MCF 10A (cell line): ENCODE measurements at regions not wholly inside any gene's neighbourhood (a gene's known extent, or its start where the extent isn't known, plus 50 kb on each side); places are given as distances from the start of the nearest gene placed in this dataset.

ENCODE experiments used
- BruUV-seq: library from RNA; stranded (reverse); fragments of 400-500 nt; replicated peaks from 2 replicates; lab custom pipeline; 2021; lab: Mats Ljungman, UMichigan
- CTCF ChIA-PET: fragments of 300-600 bp; sonication (Branson Sonifier 250); formaldehyde crosslinking; extraction: SDS; loops from one replicate; lab custom pipeline; 2021; ENCODE audit warnings: antibody characterized with exemption, inconsistent platforms; lab: Yijun Ruan, JAX
- POLR2A ChIA-PET: fragments of 300-600, 350-650 bp; sonication (Branson Sonifier 250); formaldehyde crosslinking; extraction: SDS; loops from one replicate; lab custom pipeline; 2020; ENCODE audit warnings: antibody characterized with exemption, inconsistent platforms; lab: Yijun Ruan, JAX
- DNase-seq: peaks from one replicate; pipeline ENCODE4 v3.0.0-alpha.2; 2018; ENCODE audit not compliant: unreplicated experiment
- H3K27ac Mint-ChIP-seq: one replicate; pipeline ENCODE4 v1.8.0; 2022; ENCODE audit warnings: mild to moderate bottlenecking, low read depth, mixed read lengths; ENCODE audit not compliant: unreplicated experiment
- H3K27me3 Mint-ChIP-seq: one replicate; pipeline ENCODE4 v1.8.0; 2022; ENCODE audit warnings: mixed read lengths; ENCODE audit not compliant: insufficient read depth, unreplicated experiment
- H3K36me3 Mint-ChIP-seq: one replicate; pipeline ENCODE4 v1.8.0; 2022; ENCODE audit warnings: mild to moderate bottlenecking, moderate library complexity, mixed read lengths; ENCODE audit not compliant: insufficient read depth, unreplicated experiment
- H3K4me1 Mint-ChIP-seq: one replicate; pipeline ENCODE4 v1.8.0; 2022; ENCODE audit warnings: mixed read lengths; ENCODE audit not compliant: insufficient read depth, unreplicated experiment
- H3K4me3 Mint-ChIP-seq: one replicate; pipeline ENCODE4 v1.8.0; 2022; ENCODE audit warnings: mild to moderate bottlenecking, moderate library complexity, mixed read lengths; ENCODE audit not compliant: unreplicated experiment
- H3K9me3 Mint-ChIP-seq: one replicate; pipeline ENCODE4 v1.8.0; 2022; ENCODE audit warnings: mixed read lengths; ENCODE audit not compliant: unreplicated experiment
- CTCF ChIP-seq: fragments of 200-600 bp; IDR thresholded peaks from one replicate; pipeline ENCODE4 v1.8.0; 2022; ENCODE audit warnings: antibody characterized with exemption, mild to moderate bottlenecking; ENCODE audit not compliant: unreplicated experiment
- intact Hi-C: fragments of 100-400 bp; cut with micrococcal nuclease; formaldehyde crosslinking; loops from 2 replicates; pipeline ENCODE4 v1.14.1; 2022

DNA sequence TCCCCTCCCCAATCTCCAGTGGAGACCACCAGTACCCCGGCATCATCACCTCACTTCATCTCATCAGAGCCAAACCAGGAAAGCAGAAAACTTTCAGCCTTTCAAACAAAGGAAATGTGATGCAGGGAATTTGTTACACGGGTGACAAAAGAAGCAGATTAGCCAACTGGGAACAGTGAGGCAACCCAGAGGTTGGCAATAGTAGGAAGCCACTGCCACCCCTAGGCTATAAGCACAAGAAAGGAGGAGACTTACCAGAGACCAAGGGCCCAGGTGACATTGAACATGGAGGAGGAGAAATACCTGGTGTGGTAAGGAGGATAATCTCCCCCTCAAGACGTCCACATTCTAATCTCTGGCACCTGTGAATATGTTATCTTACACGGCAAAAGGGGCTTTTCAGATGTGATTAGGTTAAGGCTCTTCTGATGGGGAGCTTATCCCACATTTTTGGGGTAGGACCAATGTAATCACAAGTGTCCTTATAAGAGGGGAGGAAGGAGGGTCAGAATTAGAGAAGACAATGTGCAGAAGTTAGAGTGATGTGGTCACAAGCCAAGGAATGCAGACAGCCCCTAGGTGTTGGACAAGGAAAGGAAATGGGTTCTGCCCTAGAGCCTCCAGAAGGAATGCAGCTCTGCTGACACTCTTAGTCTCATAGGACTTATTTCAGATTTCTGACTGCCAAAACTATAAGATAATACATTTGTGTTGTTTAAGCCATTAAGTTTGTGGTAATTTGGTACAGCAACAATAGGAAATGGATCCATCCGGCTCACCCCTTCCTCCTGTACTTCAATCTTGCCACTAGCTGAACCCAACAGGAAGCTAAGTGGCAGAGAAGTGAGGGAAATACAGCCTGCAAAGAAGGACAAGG lies 83.6 kb upstream of the VAV3 start:
- TF ChIP-seq CTCF: no peak
- CTCF ChIA-PET: interaction anchor here (1.4 kb wide), 1 partner anchor 10 kb away, joined by 5 read pairs; no protein-coding TSS in a partner anchor
- POLR2A ChIA-PET: interaction anchor here (0.6 kb wide), 1 partner anchor 458 kb away, joined by 3 read pairs; no protein-coding TSS in a partner anchor
- BruUV-seq: no TSS peak
- H3K4me3 Mint-ChIP-seq: no peak overlapping the region
- H3K27ac Mint-ChIP-seq: no peak overlapping the region
- DNase-seq: no peak
- peaks cover 30% of the 10 kb centered on the region for H3K4me1 Mint-ChIP-seq
- no peaks in the 10 kb centered on the region for H3K27me3 Mint-ChIP-seq
- no peaks in the 10 kb centered on the region for H3K36me3 Mint-ChIP-seq
- no peaks in the 10 kb centered on the region for H3K9me3 Mint-ChIP-seq
- intact Hi-C loops: no loop called here

GRCh38 chr1:108047085-108047484 lies 82.1 kb upstream of the VAV3 start:
- TF ChIP-seq CTCF: no peak
- no peaks in the 10 kb centered on the region for H3K27me3 Mint-ChIP-seq

DNA sequence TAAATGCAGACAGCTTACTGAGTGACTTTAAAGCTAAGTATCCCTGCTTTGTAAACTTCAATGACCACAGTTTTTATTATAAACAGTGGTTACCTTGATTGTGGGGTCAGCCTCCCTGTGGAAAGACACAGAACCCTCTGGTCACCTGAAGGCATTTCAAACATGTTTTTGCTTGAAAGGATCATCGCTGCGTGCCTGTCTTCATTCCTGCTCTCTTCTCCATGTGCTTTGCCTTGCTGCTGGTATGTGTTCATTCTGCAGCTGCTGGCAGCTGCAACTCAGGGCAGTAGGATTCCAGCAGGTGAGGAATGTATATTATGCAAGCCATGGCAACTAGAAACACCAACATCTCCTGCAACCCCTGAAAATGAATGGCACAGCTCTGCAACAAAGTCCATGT lies 81.0 kb upstream of the VAV3 start:
- Mint-ChIP-seq H3K4me1 (peaks cover 40% of the 10 kb centered on the region), H3K4me3 (no peak overlapping the region), H3K27ac (peak overlapping the region; percentile 14), H3K27me3 (no peaks in the 10 kb centered on the region), H3K36me3 (no peaks in the 10 kb centered on the region), H3K9me3 (no peaks in the 10 kb centered on the region)
- peak; percentile 12 for DNase-seq
- no TSS peak for BruUV-seq
- intact Hi-C loops: no loop called here
- TF ChIP-seq CTCF: no peak
- POLR2A ChIA-PET: interaction anchor here (0.8 to 1.4 kb wide), 9 partner anchors 8 to 110 kb away, joined by 3 to 9 read pairs (median 3); no protein-coding TSS in a partner anchor
- CTCF ChIA-PET: interaction anchor here (0.6 to 1.9 kb wide), 2 partner anchors 36 to 97 kb away, joined by 3 to 5 read pairs; no protein-coding TSS in a partner anchor

More at GRCh38 chr1:108047085-108047484, 82.1 kb upstream of the VAV3 start:
- Mint-ChIP-seq H3K9me3 (no peaks in the 10 kb centered on the region), H3K27ac (no peak overlapping the region), H3K4me3 (no peak overlapping the region), H3K4me1 (peaks cover 30% of the 10 kb centered on the region), H3K36me3 (no peaks in the 10 kb centered on the region)
- POLR2A ChIA-PET: interaction anchor here (1.2 to 1.4 kb wide), 2 partner anchors 9 to 10 kb away, joined by 3 to 9 read pairs; no protein-coding TSS in a partner anchor
- BruUV-seq: no TSS peak
- CTCF ChIA-PET: interaction anchor here (0.6 to 0.7 kb wide), 3 partner anchors 66 to 88 kb away, joined by 3 to 4 read pairs (median 3); no protein-coding TSS in a partner anchor
- DNase-seq: no peak
- intact Hi-C loops: no loop called here

DNA sequence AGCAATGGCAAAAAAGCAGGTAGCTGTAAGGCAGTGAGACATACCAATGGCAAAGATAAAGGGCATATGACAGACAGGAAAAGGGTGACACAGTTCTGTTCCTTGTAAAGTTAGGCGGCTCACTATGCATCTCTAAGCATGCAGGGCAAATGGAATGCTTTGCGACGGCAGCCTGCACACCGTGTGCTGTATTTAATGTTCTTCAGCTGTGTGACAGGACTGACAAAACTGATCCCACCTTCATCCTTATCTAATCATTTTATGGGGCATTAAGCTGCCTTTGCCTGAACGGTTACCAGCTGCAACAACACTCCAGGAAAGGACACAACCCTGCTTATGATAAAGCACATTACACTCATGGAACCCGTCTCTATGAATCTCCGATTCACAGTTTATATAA lies 80.5 kb upstream of the VAV3 start:
- Mint-ChIP-seq H3K27me3 (no peaks in the 10 kb centered on the region), H3K4me1 (peaks cover 40% of the 10 kb centered on the region), H3K9me3 (no peaks in the 10 kb centered on the region), H3K27ac (peak overlapping the region; percentile 14), H3K36me3 (no peaks in the 10 kb centered on the region), H3K4me3 (no peak overlapping the region)
- DNase-seq: no peak
- ChIA-PET CTCF (interaction anchor here (1.9 kb wide), 1 partner anchor 36 kb away, joined by 5 read pairs; no protein-coding TSS in a partner anchor), POLR2A (interaction anchor here (0.7 to 1.3 kb wide), 7 partner anchors 9 to 148 kb away, joined by 3 to 4 read pairs (median 3); no protein-coding TSS in a partner anchor)
- no TSS peak for BruUV-seq
- TF ChIP-seq CTCF: no peak
- intact Hi-C loops: no loop called here
